ENCODE measurements at regions not wholly inside any gene's neighbourhood (a gene's known extent, or its start where the extent isn't known, plus 50 kb on each side); places are given as distances from the start of the nearest gene placed in this dataset.

GRCh38 chr3:152089528-152089927, 179.2 kb upstream of the MBNL1 start:
- intact Hi-C loops (cut with micrococcal nuclease; ENCODE audit: unreplicated experiment) (no loop called here), in situ Hi-C loops (cut with HindIII; ENCODE audit: low pct_unique_long_range_greater_than_20kb, low sequenced_read_pairs) (no loop called here)
- no peak for DNase-seq (ENCODE audit: low read depth, low spot score)
- no peaks in the 10 kb centered on the region for H3K27me3 ChIP-seq (ENCODE audit: control insufficient read depth, insufficient read depth, low read length)
- no peak for TF ChIP-seq REST (IDR thresholded peaks at IDR 0.05; ENCODE audit: insufficient read depth in 1 of 2, low read depth in 2 of 2, low read length in 1 of 2)
- TF ChIP-seq SIN3A (IDR thresholded peaks at IDR 0.05; ENCODE audit: borderline replicate concordance, insufficient read depth, low read depth, low read length), result no peak
- TF ChIP-seq CTCF (IDR thresholded peaks at IDR 0.05), result no peak
- TF ChIP-seq TCF7L2 (IDR thresholded peaks at IDR 0.05; ENCODE audit: low read depth, low read length), result no peak
- TF ChIP-seq POLR2AphosphoS5 (IDR thresholded peaks at IDR 0.05; ENCODE audit: low read depth, low read length), result no peak
- no peak overlapping the region for H3K4me3 ChIP-seq (ENCODE audit: low read depth in 2 of 2, low read length in 2 of 2)
- H3K36me3 ChIP-seq (ENCODE audit: control insufficient read depth, insufficient read depth, low read length), result no peaks in the 10 kb centered on the region
- ATAC-seq, result no peak
- CTCF ChIA-PET, result no interaction called here
- POLR2A ChIA-PET, result no interaction called here
- no peaks in the 10 kb centered on the region for H3K4me1 ChIP-seq (ENCODE audit: control insufficient read depth, insufficient read depth, low read length)
- no peak overlapping the region for H3K27ac ChIP-seq (ENCODE audit: low read length)
- peaks cover 4% of the 10 kb centered on the region; the same call in 1 of the 2 replicates for H3K9me3 ChIP-seq (ENCODE audit: control insufficient read depth, insufficient read depth, low read depth, low read length)
- no TSS peak for BruUV-seq (replicated peaks)

GRCh38 chr3:152091725-152092124, 177.0 kb upstream of the MBNL1 start:
- DNase-seq (ENCODE audit: low read depth, low spot score) (no peak), ATAC-seq (no peak)
- in situ Hi-C loops (cut with HindIII; ENCODE audit: low pct_unique_long_range_greater_than_20kb, low sequenced_read_pairs), result no loop called here
- intact Hi-C loops (cut with micrococcal nuclease; ENCODE audit: unreplicated experiment), result no loop called here
- Histone ChIP-seq H3K9me3 (ENCODE audit: control insufficient read depth, insufficient read depth, low read depth, low read length) (peaks cover 4% of the 10 kb centered on the region; the same call in 1 of the 2 replicates), H3K36me3 (ENCODE audit: control insufficient read depth, insufficient read depth, low read length) (no peaks in the 10 kb centered on the region), H3K27ac (ENCODE audit: low read length) (no peak overlapping the region), H3K27me3 (ENCODE audit: control insufficient read depth, insufficient read depth, low read length) (no peaks in the 10 kb centered on the region), H3K4me3 (ENCODE audit: low read depth in 2 of 2, low read length in 2 of 2) (no peak overlapping the region), H3K4me1 (ENCODE audit: control insufficient read depth, insufficient read depth, low read length) (no peaks in the 10 kb centered on the region)
- BruUV-seq (replicated peaks), result no TSS peak
- CTCF ChIA-PET, result no interaction called here
- POLR2A ChIA-PET, result no interaction called here
- no peak for TF ChIP-seq REST (IDR thresholded peaks at IDR 0.05; ENCODE audit: insufficient read depth in 1 of 2, low read depth in 2 of 2, low read length in 1 of 2)
- TF ChIP-seq CTCF (IDR thresholded peaks at IDR 0.05), result no peak
- TF ChIP-seq TCF7L2 (IDR thresholded peaks at IDR 0.05; ENCODE audit: low read depth, low read length), result no peak
- no peak for TF ChIP-seq POLR2AphosphoS5 (IDR thresholded peaks at IDR 0.05; ENCODE audit: low read depth, low read length)
- no peak for TF ChIP-seq SIN3A (IDR thresholded peaks at IDR 0.05; ENCODE audit: borderline replicate concordance, insufficient read depth, low read depth, low read length)
